ENCODE measurements at regions not wholly inside any gene's neighbourhood (a gene's known extent, or its start where the extent isn't known, plus 50 kb on each side); places are given as distances from the start of the nearest gene placed in this dataset.

- TF ChIP-seq CTCF (IDR thresholded peaks at IDR 0.05) (no peak), EP300 (IDR thresholded peaks at IDR 0.05) (no peak)
These were observed 455.8 kb downstream of the SETBP1 start for GRCh38 chr18:45136381-45137086.
